HCT116 (cell line): ENCODE measurements at regions not wholly inside any gene's neighbourhood (a gene's known extent, or its start where the extent isn't known, plus 50 kb on each side); places are given as distances from the start of the nearest gene placed in this dataset.

Source experiments
- ATAC-seq: fragments of 200-7000 bp; cut with Tn5 transposase; 2 replicates; pipeline ENCODE4 v1.9.1; 2020; ENCODE audit warnings: mild to moderate bottlenecking, moderate library complexity
- BruUV-seq: library from RNA; stranded (reverse); fragments of 400-500 nt; replicated peaks from 2 replicates; lab custom pipeline; 2021; lab: Mats Ljungman, UMichigan
- CTCF ChIA-PET: fragments of 300-600 bp; sonication (Branson Sonifier 250); formaldehyde crosslinking; loops from one replicate; lab custom pipeline; 2021; ENCODE audit warnings: antibody characterized with exemption; lab: Charles Lee
- POLR2A ChIA-PET: fragments of 300-600, 350-600 bp; sonication (Branson Sonifier 250); formaldehyde crosslinking; loops from one replicate; lab custom pipeline; 2021; ENCODE audit warnings: antibody characterized with exemption; lab: Charles Lee
- RAD21 ChIA-PET, 2 experiments: fragments of 300-600 bp; sonication (Branson Sonifier 250); formaldehyde crosslinking; loops; one replicate each; lab custom pipeline; 2023; ENCODE audit warnings: low total read pairs in 2 of 2; ENCODE audit not compliant: uncharacterized antibody in 2 of 2, unreplicated experiment in 2 of 2, low non-redundant PET in 1 of 2; lab: Charles Lee
- DNase-seq: peaks from one replicate; pipeline ENCODE4 v3.0.0-alpha.2; 2010; ENCODE audit warnings: low read depth, low spot score
- H2AFZ ChIP-seq: fragments of 200-600 bp; shearing (Covaris generic), sonication (generic); 2 replicates; pipeline ENCODE4 v1.6.1; 2017; ENCODE audit warnings: low read depth, mixed run types, mixed read lengths, antibody characterized with exemption, low read length; ENCODE audit not compliant: poor library complexity, severe bottlenecking
- H3K27ac ChIP-seq: 2 replicates; pipeline ENCODE4 v1.5.1; 2012; ENCODE audit warnings: low read depth, low read length
- H3K27me3 ChIP-seq: fragments of 200-600 bp; sonication (generic); 2 replicates; pipeline ENCODE4 v1.6.1; 2016; ENCODE audit warnings: mixed run types, low read length, mixed read lengths; ENCODE audit not compliant: insufficient read depth
- H3K36me3 ChIP-seq, 2 experiments: fragments of 200-500 bp in 1 of 2; fragments of 200-600 bp in 1 of 2; sonication (Bioruptor generic) in 1 of 2; sonication (generic) in 1 of 2; 2 replicates each; pipeline versions ENCODE4 v1.5.1 to v1.6.1; 2014 to 2016; ENCODE audit warnings: low read length in 2 of 2, inconsistent platforms in 1 of 2, mixed read lengths in 1 of 2, mixed run types in 1 of 2; ENCODE audit not compliant: insufficient read depth in 2 of 2, control insufficient read depth in 1 of 2
- H3K4me1 ChIP-seq, 2 experiments: fragments of 200-600 bp in 1 of 2; sonication (generic) in 1 of 2; 2 replicates each; pipeline versions ENCODE4 v1.5.1 to v1.6.1; 2012 to 2017; ENCODE audit warnings: low read length in 2 of 2, inconsistent platforms in 1 of 2, mild to moderate bottlenecking in 1 of 2, mixed read lengths in 1 of 2, mixed run types in 1 of 2, moderate library complexity in 1 of 2; ENCODE audit not compliant: insufficient read depth in 2 of 2, control insufficient read depth in 1 of 2
- H3K4me2 ChIP-seq: fragments of 200-600 bp; sonication (generic); 2 replicates; pipeline ENCODE4 v1.6.1; 2017; ENCODE audit warnings: mixed run types, low read length, mixed read lengths
- H3K4me3 ChIP-seq, 2 experiments: fragments of 200-600 bp in 1 of 2; sonication (generic) in 1 of 2; replicated peaks in 1 of 2; 2 replicates each; pipeline ENCODE4 v1.5.1; 2011 to 2016; ENCODE audit warnings: low read length in 2 of 2, control low read depth in 1 of 2, low read depth in 1 of 2, mild to moderate bottlenecking in 1 of 2, mixed read lengths in 1 of 2, mixed run types in 1 of 2
- H3K79me2 ChIP-seq: fragments of 200-600 bp; sonication (generic); 2 replicates; pipeline ENCODE4 v1.6.1; 2017; ENCODE audit warnings: mild to moderate bottlenecking, mixed run types, low read length, moderate library complexity, mixed read lengths; ENCODE audit not compliant: insufficient read depth
- H3K9ac ChIP-seq: fragments of 200-600 bp; sonication (generic); 2 replicates; pipeline ENCODE4 v1.6.1; 2016; ENCODE audit warnings: low read length, mixed read lengths
- H3K9me2 ChIP-seq: fragments of 200-600 bp; sonication (generic), shearing (Covaris generic); 2 replicates; pipeline ENCODE4 v1.6.1; 2017; ENCODE audit warnings: mixed run types, mild to moderate bottlenecking, moderate library complexity; ENCODE audit not compliant: insufficient read depth
- H3K9me3 ChIP-seq, 2 experiments: fragments of 200-500 bp in 1 of 2; fragments of 200-600 bp in 1 of 2; sonication (Bioruptor generic) in 1 of 2; sonication (generic) in 1 of 2; 2 replicates each; pipeline ENCODE4 v1.6.1; 2014 to 2017; ENCODE audit warnings: low read length in 2 of 2, mixed read lengths in 2 of 2, inconsistent platforms in 1 of 2, low read depth in 1 of 2, mild to moderate bottlenecking in 1 of 2, mixed run types in 1 of 2, moderate library complexity in 1 of 2; ENCODE audit not compliant: control insufficient read depth in 1 of 2, insufficient read depth in 1 of 2
- H4K20me1 ChIP-seq: fragments of 200-600 bp; sonication (generic), shearing (Covaris generic); 2 replicates; pipeline ENCODE4 v1.6.1; 2017; ENCODE audit warnings: mixed run types, mild to moderate bottlenecking, moderate library complexity; ENCODE audit not compliant: insufficient read depth
- EGR1 ChIP-seq: IDR thresholded peaks from 2 replicates; pipeline ENCODE4 v1.6.1; 2012; ENCODE audit warnings: low read depth
- JUND ChIP-seq: IDR thresholded peaks from 2 replicates; pipeline ENCODE4 v1.6.1; 2012
- POLR2A ChIP-seq: IDR thresholded peaks from 2 replicates; pipeline ENCODE4 v1.7.0; 2011; ENCODE audit warnings: borderline replicate concordance; ENCODE audit not compliant: insufficient read depth, insufficient read length; ENCODE audit errors: extremely low read depth
- POLR2AphosphoS5 ChIP-seq: IDR thresholded peaks from 2 replicates; pipeline ENCODE4 v1.6.1; 2011; ENCODE audit warnings: mild to moderate bottlenecking, low read depth, low read length, moderate library complexity
- RAD21 ChIP-seq: IDR thresholded peaks from 2 replicates; pipeline ENCODE4 v1.6.1; 2012; ENCODE audit warnings: low read depth, mild to moderate bottlenecking
- TCF7L2 ChIP-seq: IDR thresholded peaks from 2 replicates; pipeline ENCODE4 v1.7.0; 2011; ENCODE audit warnings: borderline replicate concordance, inconsistent platforms; ENCODE audit not compliant: insufficient read depth, insufficient read length; ENCODE audit errors: extremely low read depth
- ZBTB33 ChIP-seq: IDR thresholded peaks from 2 replicates; pipeline ENCODE4 v1.6.1; 2011; ENCODE audit warnings: mild to moderate bottlenecking, low read length, moderate library complexity; ENCODE audit not compliant: insufficient replicate concordance; ENCODE audit errors: extremely low read depth
- ZNF274 ChIP-seq: fragments of 200-500 bp; sonication (Bioruptor generic); IDR thresholded peaks from 2 replicates; pipeline ENCODE4 v1.6.1; 2014; ENCODE audit warnings: mild to moderate bottlenecking, low read depth, low read length, inconsistent platforms
- intact Hi-C: fragments of 100-400 bp; cut with micrococcal nuclease; formaldehyde crosslinking; loops from 2 replicates; pipeline ENCODE4 v1.10.0; 2022

- H3K27me3 ChIP-seq, result peaks cover 14% of the 10 kb centered on the region
- H3K4me2 ChIP-seq, result no peak overlapping the region
- ChIA-PET POLR2A (no interaction called here), RAD21 (no interaction called here), CTCF (no interaction called here)
- H3K4me1 ChIP-seq, result no peaks in the 10 kb centered on the region
- ATAC-seq, result no peak
- BruUV-seq, result no TSS peak
- intact Hi-C loops, result no loop called here
- H2AFZ ChIP-seq, result no peak overlapping the region
- H3K27ac ChIP-seq, result no peak overlapping the region
- no peak overlapping the region for H3K9ac ChIP-seq
- H3K4me3 ChIP-seq, result no peak overlapping the region
- H3K36me3 ChIP-seq, result no peaks in the 10 kb centered on the region
- H3K9me3 ChIP-seq, result no peaks in the 10 kb centered on the region
- no peak for DNase-seq
- no peak for TF ChIP-seq RAD21
- TF ChIP-seq EGR1, result no peak
- TF ChIP-seq TCF7L2, result no peak
- TF ChIP-seq POLR2AphosphoS5, result no peak
- no peak for TF ChIP-seq JUND
- no peak for TF ChIP-seq ZNF274
- no peaks in the 10 kb centered on the region for H3K9me2 ChIP-seq
- no peaks in the 10 kb centered on the region for H3K79me2 ChIP-seq
- no peaks in the 10 kb centered on the region for H4K20me1 ChIP-seq
These were observed 281.7 kb upstream of the NT5E start for GRCh38 chr6:85168146-85168545.

DNA sequence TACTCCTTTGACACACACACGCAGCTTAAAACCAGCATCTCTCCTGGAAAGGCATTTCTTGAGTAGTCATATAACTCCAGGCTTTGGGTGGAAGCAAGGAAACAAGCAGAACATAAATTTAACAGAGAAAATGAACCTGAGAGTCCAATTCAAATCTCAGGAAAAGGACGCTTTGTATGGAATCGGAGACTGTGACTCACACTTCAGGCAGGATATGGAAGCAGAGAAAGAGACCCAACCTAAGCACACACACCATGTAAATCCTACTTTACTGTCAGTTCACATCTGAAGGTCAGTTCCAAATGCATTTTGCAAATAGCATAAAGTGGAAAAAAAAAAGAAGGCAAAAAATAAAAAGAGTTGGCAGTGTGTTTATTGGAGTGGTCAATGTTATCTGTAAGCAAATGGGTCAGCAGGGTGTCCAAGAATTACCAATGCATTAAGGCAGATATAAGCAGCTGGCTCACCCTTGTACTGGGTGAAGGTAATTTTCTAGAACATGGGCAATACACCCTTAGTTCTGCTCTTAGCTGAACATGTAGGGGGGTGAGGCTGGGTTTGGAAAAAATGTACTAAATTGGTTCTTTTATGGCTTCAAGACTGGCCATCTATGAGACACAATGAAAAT is 283.7 kb upstream of the NT5E start:
- intact Hi-C loops, result no loop called here
- Histone ChIP-seq H3K4me3 (no peak overlapping the region), H3K4me1 (no peaks in the 10 kb centered on the region), H4K20me1 (no peaks in the 10 kb centered on the region), H3K27me3 (peaks cover 28% of the 10 kb centered on the region), H3K9me3 (no peaks in the 10 kb centered on the region), H3K4me2 (no peak overlapping the region), H3K36me3 (no peaks in the 10 kb centered on the region), H3K79me2 (no peaks in the 10 kb centered on the region), H3K9me2 (no peaks in the 10 kb centered on the region), H2AFZ (no peak overlapping the region), H3K27ac (no peak overlapping the region), H3K9ac (no peak overlapping the region)
- ChIA-PET POLR2A (no interaction called here), CTCF (no interaction called here), RAD21 (no interaction called here)
- no TSS peak for BruUV-seq
- DNase-seq, result no peak
- ATAC-seq, result no peak
- TF ChIP-seq POLR2A (no peak), ZBTB33 (no peak)
